HG02885 (cell line): ENCODE measurements at regions not wholly inside any gene's neighbourhood (a gene's known extent, or its start where the extent isn't known, plus 50 kb on each side); places are given as distances from the start of the nearest gene placed in this dataset.

Experiments
- ATAC-seq: cut with Tn5 transposase; IDR thresholded peaks from one replicate; pipeline ENCODE4 v1.9.1; 2021; ENCODE audit warnings: mild to moderate bottlenecking; ENCODE audit not compliant: unreplicated experiment, poor library complexity

- ATAC-seq = no peak
These were observed 463.3 kb upstream of the DMAC1 start for GRCh38 chr9:8262625-8263622.

DNA sequence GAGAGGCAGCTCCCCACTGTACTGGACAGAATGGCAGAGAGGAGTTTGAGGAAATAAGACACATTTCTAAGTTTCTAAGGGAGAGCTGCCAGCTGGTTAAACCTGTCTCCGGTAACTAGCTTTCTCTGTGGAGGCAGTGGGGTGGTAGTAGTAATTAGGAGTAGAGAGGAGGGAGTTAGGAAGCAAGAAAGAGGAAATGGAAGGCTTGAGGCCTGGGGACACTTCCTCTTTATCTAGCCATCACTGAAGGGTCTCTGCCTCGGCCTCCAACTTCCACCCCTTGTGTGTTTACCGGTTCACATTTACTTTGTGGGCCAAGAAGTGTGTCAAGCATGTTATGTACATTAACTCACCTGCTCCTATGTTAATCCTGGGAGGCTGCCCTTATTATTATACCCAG lies 462.2 kb upstream of the DMAC1 start:
- ATAC-seq = no peak

DNA sequence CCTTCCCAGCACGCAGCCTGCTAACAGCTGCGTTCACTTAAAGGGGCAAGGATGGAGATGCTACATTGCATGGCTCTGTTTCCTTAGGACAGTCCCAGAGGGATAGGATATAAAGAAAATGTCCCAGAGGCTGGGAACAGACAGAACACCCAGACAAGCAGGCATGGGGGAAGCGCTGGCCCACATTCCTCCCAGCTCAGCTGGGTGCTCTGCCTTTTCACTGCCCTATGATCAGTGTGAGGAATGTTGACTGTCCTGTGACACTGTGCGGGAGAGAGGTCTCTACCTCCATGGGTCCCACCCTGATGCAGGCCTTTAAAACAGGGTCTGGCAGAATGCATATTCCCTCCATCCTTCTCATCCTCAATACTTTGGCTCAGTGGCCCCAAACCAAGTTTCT lies 459.4 kb upstream of the DMAC1 start:
- no peak for ATAC-seq

DNA sequence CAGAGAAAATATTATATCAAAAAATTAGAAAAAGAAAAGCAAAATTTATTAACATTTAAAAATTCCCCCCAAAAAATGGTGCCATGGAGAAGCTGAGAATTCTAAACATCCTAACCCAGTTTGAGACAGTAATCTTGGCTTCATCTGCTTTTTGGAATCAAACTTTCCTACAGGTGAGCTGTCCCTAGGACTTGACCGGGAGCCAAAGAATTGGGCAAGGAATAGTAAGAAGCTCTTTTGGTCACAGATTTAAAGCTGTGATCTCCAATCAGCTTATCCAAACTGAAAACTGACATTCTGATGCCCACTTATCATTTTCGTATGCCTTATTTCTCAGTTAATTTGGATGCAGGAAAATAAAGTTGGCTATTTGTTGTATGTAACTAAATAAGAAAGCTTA lies 457.3 kb upstream of the DMAC1 start:
- no peak for ATAC-seq

- no peak for ATAC-seq
These were observed 456.3 kb upstream of the DMAC1 start for GRCh38 chr9:8255850-8256249.

DNA sequence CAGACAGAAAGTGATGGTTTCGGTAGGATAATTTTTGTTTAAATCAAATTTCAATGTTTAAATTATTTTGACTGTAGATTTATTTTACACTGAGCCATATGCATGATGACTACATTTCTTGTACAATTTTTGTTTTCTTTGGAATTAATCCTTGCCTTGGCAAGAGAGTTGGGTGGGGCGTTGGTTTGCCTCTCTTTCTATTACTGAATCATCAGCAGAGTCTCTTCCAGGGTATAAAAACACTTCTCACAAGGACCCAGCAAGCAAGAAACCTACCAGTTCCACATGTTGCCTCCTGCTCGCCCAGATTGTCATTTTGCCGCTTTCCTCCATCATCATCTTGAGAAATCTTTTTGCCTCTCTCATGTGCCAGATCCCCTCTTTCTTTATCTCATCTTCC lies 455.0 kb upstream of the DMAC1 start:
- no peak for ATAC-seq

DNA sequence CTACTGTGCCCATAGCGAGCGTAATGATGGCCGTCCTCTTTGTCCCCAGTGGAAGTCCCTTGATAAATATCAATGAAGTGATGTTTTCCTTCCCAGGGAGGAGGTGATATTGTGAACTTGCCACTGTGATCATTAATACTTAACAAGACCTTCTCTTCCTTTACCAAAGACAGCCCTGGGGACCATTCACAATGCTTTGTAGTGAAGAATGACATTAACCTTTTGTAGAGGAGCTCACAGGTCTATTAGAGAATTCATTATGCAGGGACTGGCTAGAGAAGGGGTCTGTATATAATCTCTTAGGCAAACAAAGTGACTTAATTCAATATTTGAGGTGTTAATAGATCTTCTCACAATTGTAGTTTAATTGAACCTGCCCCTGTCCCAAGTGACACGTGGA lies 452.9 kb upstream of the DMAC1 start:
- no peak for ATAC-seq

DNA sequence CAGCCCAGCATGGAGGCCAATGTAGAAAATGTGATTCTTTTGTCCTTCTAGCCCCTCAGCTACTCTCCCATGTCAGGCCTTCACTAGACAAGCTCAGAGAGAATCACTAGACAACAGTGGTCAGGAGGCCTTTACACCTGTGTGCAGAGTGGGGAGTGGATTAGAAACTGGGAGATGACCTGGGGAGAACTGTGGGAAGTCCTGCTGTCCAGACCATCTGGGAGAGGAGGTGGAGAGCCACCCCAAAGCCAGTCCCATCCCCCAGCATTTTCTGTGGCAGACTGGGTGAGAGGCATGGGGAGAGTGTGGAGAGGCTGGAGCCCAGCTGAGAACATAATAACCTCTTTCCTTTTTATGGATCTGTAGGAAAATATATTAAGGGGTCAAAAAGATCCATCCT lies 452.0 kb upstream of the DMAC1 start:
- no peak for ATAC-seq

DNA sequence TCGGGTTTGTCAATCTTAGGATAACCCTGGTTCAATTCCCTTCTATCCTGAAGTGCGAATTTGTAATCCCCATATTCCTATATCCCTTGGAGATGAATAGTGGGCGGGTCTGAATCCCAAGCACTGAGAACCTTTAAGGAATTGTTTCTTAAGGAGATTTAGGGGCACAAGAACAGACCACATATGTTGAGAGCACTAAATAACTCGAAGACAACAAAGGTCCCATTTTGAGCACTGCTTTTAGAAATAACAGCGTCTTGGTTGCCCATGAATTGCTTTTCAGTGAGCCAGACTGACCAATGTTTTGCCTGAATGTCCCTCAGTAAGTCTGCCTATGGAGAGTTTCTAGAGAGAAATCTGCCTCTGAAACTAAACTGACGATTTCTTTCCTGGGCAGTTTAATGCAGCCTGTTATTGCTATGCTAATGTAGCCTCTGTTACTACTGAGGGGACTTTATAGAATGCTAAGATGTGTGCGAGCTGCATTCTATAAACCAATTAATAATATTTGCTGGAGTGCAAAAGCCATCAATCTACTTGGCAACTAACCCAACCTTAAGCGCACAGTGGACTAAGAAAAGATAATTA lies 445.0 kb upstream of the DMAC1 start:
- ATAC-seq = no peak

DNA sequence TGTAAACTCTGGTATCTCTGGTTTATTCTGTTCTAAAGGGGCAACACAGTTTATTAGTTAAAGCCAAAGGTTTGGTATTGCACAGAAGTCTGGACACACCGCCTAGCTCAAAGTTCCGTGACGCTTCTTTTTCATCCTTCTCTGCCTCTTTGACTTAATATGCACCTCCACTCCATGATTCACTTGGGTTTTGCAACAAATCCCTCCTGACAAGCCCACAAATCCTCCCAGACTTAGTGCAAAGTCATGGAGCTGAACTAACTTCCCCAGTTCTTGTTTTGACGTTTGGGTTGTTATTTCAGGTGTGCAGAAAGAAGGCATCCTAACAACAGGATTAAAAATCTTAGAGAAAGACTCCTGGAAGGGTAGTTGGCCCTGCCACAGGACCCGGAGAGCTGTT lies 441.6 kb upstream of the DMAC1 start:
- no peak for ATAC-seq

GRCh38 chr9:8237096-8237495 lies 437.5 kb upstream of the DMAC1 start:
- no peak for ATAC-seq

DNA sequence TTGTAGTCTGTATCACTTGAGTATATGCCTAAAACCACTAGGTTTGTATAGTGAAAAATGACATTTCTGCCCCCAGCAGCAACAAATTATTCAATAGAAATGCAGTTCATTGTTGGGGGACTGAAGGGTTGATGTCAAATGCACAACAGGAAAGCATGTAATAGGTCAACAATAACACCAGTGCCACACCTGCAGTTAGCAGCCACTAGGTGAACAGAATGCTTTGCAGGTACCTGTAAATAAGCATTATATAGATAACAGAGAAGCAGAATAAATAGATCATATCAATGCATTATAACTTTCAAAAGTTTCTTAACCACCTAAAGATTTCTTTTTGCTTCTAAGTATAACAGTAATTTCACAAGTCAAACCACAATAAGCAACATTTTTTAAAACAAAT lies 435.9 kb upstream of the DMAC1 start:
- ATAC-seq = no peak

- ATAC-seq = no peak
These were observed 434.7 kb upstream of the DMAC1 start for GRCh38 chr9:8234316-8234715.

GRCh38 chr9:8232726-8233125 lies 433.1 kb upstream of the DMAC1 start:
- ATAC-seq = no peak

- no peak for ATAC-seq
These were observed 429.6 kb upstream of the DMAC1 start for GRCh38 chr9:8229226-8229625.

GRCh38 chr9:8224381-8224801 lies 424.8 kb upstream of the DMAC1 start:
- no peak for ATAC-seq

DNA sequence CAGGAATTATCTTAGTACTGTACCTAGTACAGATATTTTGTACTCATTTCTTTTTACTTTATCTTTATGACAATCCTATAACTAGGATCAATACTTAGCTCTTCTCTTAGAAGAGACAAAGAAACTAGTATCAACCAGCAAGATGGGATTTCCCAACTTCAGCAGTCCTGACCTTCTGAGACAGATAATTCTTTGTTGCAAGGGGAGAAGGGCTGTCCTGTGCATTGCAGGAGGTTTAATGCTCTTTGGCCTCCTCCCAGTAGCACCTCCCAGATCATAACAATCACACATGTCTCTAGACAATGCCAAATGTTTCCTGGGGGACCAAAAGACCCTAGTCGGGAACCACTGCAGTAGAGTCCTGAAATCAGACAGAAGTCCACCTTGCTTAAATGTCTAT lies 424.3 kb upstream of the DMAC1 start:
- ATAC-seq = no peak

- no peak for ATAC-seq
These were observed 421.9 kb upstream of the DMAC1 start for GRCh38 chr9:8221462-8221861.

DNA sequence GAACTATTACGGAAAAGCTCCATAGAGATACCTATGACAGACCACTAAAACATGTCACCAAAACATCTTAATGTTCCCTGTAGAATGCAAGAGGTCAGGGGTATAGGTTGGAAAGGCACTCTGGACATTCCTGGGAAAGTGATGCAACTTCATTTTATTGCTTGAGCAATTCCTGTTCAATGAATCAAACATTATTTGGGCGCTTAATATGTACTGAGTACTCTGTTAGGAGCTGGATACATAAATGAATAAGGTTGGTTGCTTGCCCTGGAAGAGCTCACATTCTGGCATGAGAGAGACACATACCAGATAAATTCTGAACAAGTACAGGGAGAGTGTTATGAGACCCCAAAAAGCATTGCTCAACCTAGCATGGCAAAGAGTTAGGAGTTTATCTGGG lies 408.9 kb upstream of the DMAC1 start:
- ATAC-seq = no peak

DNA sequence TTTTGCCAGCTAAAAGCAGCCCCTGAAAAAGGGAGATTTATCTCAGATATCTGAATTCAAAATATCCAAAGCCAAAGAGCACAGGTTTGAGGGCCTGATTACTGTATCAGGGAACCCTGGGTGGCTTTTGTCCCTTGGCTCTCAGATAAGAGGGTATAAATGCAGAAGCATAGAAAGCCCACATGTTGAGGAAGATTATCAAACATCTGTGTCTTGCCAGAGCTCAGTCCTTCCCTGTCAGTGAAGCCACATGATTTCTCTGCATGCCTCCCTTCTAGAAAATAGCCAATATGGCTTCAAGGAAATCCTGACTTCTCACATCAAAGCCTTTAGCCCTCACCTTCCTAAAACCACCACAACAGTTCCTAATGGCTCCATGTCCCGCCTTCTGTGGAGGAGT lies 408.0 kb upstream of the DMAC1 start:
- no peak for ATAC-seq

DNA sequence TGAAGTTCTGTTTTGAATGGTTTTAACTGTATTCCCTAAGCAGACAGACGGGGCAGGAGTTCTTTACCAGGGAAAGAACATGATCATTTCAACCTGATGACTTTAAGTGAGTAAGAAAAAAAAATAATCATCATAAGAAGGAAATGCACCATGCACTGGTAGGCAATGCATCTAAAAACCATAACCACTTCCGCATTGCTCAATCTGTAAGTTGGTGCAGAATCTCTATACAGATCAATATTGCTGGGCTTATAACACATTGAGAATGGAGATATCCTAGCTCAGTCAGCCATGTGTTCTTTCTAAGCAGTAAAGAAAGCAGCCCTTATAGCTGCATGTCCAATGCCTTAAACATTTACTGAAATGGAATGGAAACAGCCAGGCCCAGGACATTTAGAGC lies 407.1 kb upstream of the DMAC1 start:
- ATAC-seq = no peak

DNA sequence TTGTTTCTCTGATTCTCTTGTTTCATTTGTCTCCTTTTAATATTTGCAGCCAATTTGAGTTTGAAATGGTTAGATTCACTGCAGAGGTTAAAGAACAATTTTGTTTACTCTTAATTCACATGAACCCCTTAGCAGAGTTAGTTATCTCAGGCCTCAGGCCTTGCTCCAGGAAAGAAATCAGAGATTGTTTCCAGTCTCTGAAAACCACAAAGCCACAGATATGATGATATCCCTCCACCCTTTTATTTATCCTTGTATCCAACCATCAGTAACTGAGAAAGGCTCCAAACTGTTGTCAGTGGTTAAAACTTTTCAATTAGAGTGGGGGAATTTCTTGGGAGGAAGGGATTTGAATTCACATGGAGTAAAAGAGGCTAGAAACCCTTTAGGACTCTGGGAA lies 406.0 kb upstream of the DMAC1 start:
- no peak for ATAC-seq
